Endothelial cell of umbilical vein (primary cell): ENCODE measurements at regions not wholly inside any gene's neighbourhood (a gene's known extent, or its start where the extent isn't known, plus 50 kb on each side); places are given as distances from the start of the nearest gene placed in this dataset.

Source experiments
- BruUV-seq: library from RNA; stranded (reverse); fragments of 400-500 nt; replicated peaks from 2 replicates; lab custom pipeline; 2021; lab: Mats Ljungman, UMichigan
- CTCF ChIA-PET: fragments of 300-600, 350-600 bp; sonication (Branson Sonifier 250); formaldehyde crosslinking; loops from one replicate; lab custom pipeline; 2021; ENCODE audit warnings: antibody characterized with exemption, inconsistent platforms; lab: Charles Lee
- POLR2A ChIA-PET: fragments of 300-600, 350-600 bp; sonication (Branson Sonifier 250); formaldehyde crosslinking; loops from one replicate; lab custom pipeline; 2021; ENCODE audit warnings: antibody characterized with exemption, inconsistent platforms; lab: Charles Lee
- DNase-seq: peaks from one replicate; pipeline ENCODE4 v3.0.0-alpha.2; 2011; ENCODE audit warnings: low read depth, low spot score
- FAIRE-seq: peaks from 2 replicates; lab custom pipeline; 2011; peaks lifted over from hg19 to GRCh38; lab: Jason Lieb, UNC
- H2AFZ ChIP-seq: 2 replicates; pipeline ENCODE4 v1.6.0; 2012; ENCODE audit warnings: low read depth, low read length, control low read depth, inconsistent platforms
- H3K27ac ChIP-seq: 2 replicates; pipeline ENCODE4 v1.5.1; 2011; ENCODE audit warnings: low read depth, mild to moderate bottlenecking, control low read depth, low read length, moderate library complexity; ENCODE audit not compliant: insufficient read depth
- H3K27me3 ChIP-seq, 2 experiments: 2 replicates each; pipeline versions ENCODE4 v1.6.0 to v1.6.1; 2011; ENCODE audit warnings: low read length in 2 of 2, mixed read lengths in 1 of 2; ENCODE audit not compliant: control insufficient read depth in 2 of 2, insufficient read depth in 2 of 2
- H3K36me3 ChIP-seq, 2 experiments: 2 replicates in 1 of 2; 3 replicates in 1 of 2; pipeline ENCODE4 v1.5.1; 2011; ENCODE audit warnings: low read length in 2 of 2, mild to moderate bottlenecking in 1 of 2, moderate library complexity in 1 of 2; ENCODE audit not compliant: control insufficient read depth in 2 of 2, insufficient read depth in 2 of 2; ENCODE audit errors: extremely low read depth in 1 of 2
- H3K4me1 ChIP-seq: 3 replicates; pipeline ENCODE4 v1.5.1; 2011; ENCODE audit warnings: mild to moderate bottlenecking, low read length; ENCODE audit not compliant: control insufficient read depth, insufficient read depth; ENCODE audit errors: extremely low read depth
- H3K4me2 ChIP-seq: 2 replicates; pipeline ENCODE4 v1.6.1; 2011; ENCODE audit warnings: low read length, control low read depth, mixed read lengths; ENCODE audit not compliant: insufficient read depth
- H3K4me3 ChIP-seq, 3 experiments: fragments of 200-600 bp in 1 of 3; sonication (generic), shearing (Covaris generic) in 1 of 3; replicated peaks in 1 of 3; 2 replicates each; pipeline ENCODE4 v1.5.1; 2011 to 2016; ENCODE audit warnings: control low read depth in 3 of 3, low read length in 3 of 3, mild to moderate bottlenecking in 2 of 3, inconsistent platforms in 1 of 3, low read depth in 1 of 3, moderate library complexity in 1 of 3; ENCODE audit not compliant: insufficient read depth in 1 of 3
- H3K79me2 ChIP-seq: 2 replicates; pipeline ENCODE4 v1.6.0; 2012; ENCODE audit warnings: low read length, inconsistent platforms; ENCODE audit not compliant: control insufficient read depth, insufficient read depth
- H3K9ac ChIP-seq: replicated peaks from 2 replicates; pipeline ENCODE3; 2011; ENCODE audit warnings: low read length, control low read depth; ENCODE audit not compliant: insufficient read depth; ENCODE audit errors: extremely low read depth
- H3K9me1 ChIP-seq: replicated peaks from 3 replicates; pipeline ENCODE4 v1.6.0; 2011; ENCODE audit warnings: mild to moderate bottlenecking, low read length; ENCODE audit not compliant: control insufficient read depth, insufficient read depth; ENCODE audit errors: extremely low read depth
- H3K9me3 ChIP-seq: replicated peaks from 2 replicates; pipeline ENCODE4 v1.5.1; 2012; ENCODE audit warnings: low read length, inconsistent platforms; ENCODE audit not compliant: control insufficient read depth, insufficient read depth
- H4K20me1 ChIP-seq: replicated peaks from 2 replicates; pipeline ENCODE3; 2011; ENCODE audit warnings: mild to moderate bottlenecking, low read length; ENCODE audit not compliant: control insufficient read depth, insufficient read depth; ENCODE audit errors: extremely low read depth
- CTCF ChIP-seq, 2 donors: IDR thresholded peaks; 1 replicate in 1 of 2; 2 replicates in 1 of 2; pipeline ENCODE4 v1.5.1; 2011; ENCODE audit warnings: low read length in 2 of 2, mild to moderate bottlenecking in 2 of 2, moderate library complexity in 2 of 2, control low read depth in 1 of 2, inconsistent platforms in 1 of 2, low read depth in 1 of 2; ENCODE audit not compliant: insufficient read depth in 1 of 2; ENCODE audit errors: extremely low read depth in 1 of 2
- EZH2 ChIP-seq: IDR thresholded peaks from 2 replicates; pipeline ENCODE4 v1.6.1; 2012; ENCODE audit warnings: borderline replicate concordance, low read depth, mild to moderate bottlenecking, moderate library complexity, low read length, inconsistent platforms; ENCODE audit not compliant: severe bottlenecking
- FOS ChIP-seq: IDR thresholded peaks from 2 replicates; pipeline ENCODE4 v1.6.1; 2011; ENCODE audit warnings: mild to moderate bottlenecking, low read length, moderate library complexity, borderline replicate concordance; ENCODE audit not compliant: insufficient read depth
- GATA2 ChIP-seq: IDR thresholded peaks from 2 replicates; pipeline ENCODE4 v1.7.0; 2011; ENCODE audit warnings: low read depth, mild to moderate bottlenecking, moderate library complexity, mixed read lengths, low read length; ENCODE audit not compliant: insufficient read length, insufficient read depth
- JUN ChIP-seq: IDR thresholded peaks from 2 replicates; pipeline ENCODE4 v1.6.1; 2011; ENCODE audit warnings: borderline replicate concordance, low read depth; ENCODE audit not compliant: insufficient read length, insufficient read depth
- MAX ChIP-seq: IDR thresholded peaks from 2 replicates; pipeline ENCODE4 v1.6.1; 2011; ENCODE audit not compliant: insufficient read depth, insufficient read length
- MYC ChIP-seq: IDR thresholded peaks from one replicate; pipeline ENCODE4 v1.6.1; 2011; ENCODE audit warnings: mild to moderate bottlenecking, low read depth, low read length
- POLR2A ChIP-seq: IDR thresholded peaks from 2 replicates; pipeline ENCODE4 v1.6.1; 2012; ENCODE audit warnings: low read depth, mild to moderate bottlenecking, control low read depth, low read length
- POLR2AphosphoS5 ChIP-seq: IDR thresholded peaks from 2 replicates; pipeline ENCODE4 v1.6.1; 2012; ENCODE audit warnings: low read depth, mild to moderate bottlenecking, control low read depth, low read length, moderate library complexity; ENCODE audit not compliant: insufficient read depth
- dilution Hi-C: fragments of 300-500 bp; cut with MboI; formaldehyde crosslinking; loops from one replicate; pipeline ENCODE4 v1.15.0; 2019; ENCODE audit warnings: low sequenced_read_pairs; ENCODE audit not compliant: extremely low pct_ligation_motif_present
- intact Hi-C: fragments of 100-400 bp; cut with micrococcal nuclease; formaldehyde crosslinking; loops from one replicate; pipeline ENCODE4 v1.10.0; 2022

DNA sequence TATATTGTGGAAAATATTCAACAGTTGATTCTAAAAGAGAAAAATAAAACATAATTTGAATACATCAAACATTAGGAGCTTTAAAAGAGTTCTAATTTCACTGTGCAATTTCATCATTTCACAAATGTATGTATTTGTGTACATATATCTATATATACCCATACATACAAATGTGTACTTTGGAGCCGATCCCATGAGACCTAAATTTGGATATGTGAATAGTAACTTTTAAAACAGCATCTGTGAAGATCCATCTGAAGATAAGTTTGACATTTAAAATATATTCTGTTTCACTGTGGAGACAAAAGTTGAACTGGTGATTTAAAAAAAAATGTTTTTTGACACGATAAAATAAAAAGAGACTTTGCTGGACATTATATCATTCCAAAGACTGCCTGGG is 374.0 kb downstream of the TMA16 start:
- Histone ChIP-seq H3K4me2 (no peak overlapping the region), H3K4me1 (no peaks in the 10 kb centered on the region), H3K4me3 (no peak overlapping the region), H3K36me3 (no peaks in the 10 kb centered on the region), H4K20me1 (no peaks in the 10 kb centered on the region), H3K9me1 (no peaks in the 10 kb centered on the region), H3K9ac (no peak overlapping the region), H3K27ac (no peak overlapping the region), H3K27me3 (no peaks in the 10 kb centered on the region), H3K79me2 (no peaks in the 10 kb centered on the region), H3K9me3 (peaks cover 2% of the 10 kb centered on the region), H2AFZ (no peak overlapping the region)
- no peak for TF ChIP-seq JUN
- TF ChIP-seq FOS: no peak
- TF ChIP-seq MYC: no peak
- TF ChIP-seq EZH2: no peak
- TF ChIP-seq MAX: no peak
- TF ChIP-seq POLR2A: no peak
- TF ChIP-seq GATA2: no peak
- no peak for TF ChIP-seq CTCF (IDR thresholded peaks at IDR 0.05; ENCODE audit: extremely low read depth in 1 of 2, insufficient read depth in 1 of 2, low read depth in 1 of 2, low read length in 2 of 2)
- no peak for TF ChIP-seq POLR2AphosphoS5
- intact Hi-C loops: no loop called here
- no TSS peak for BruUV-seq
- FAIRE-seq (no peak), DNase-seq (no peak)
- POLR2A ChIA-PET: no interaction called here
- dilution Hi-C loops: no loop called here
- CTCF ChIA-PET: no interaction called here
